Central memory CD8-positive, alpha-beta T cell (primary cell): ENCODE measurements at regions not wholly inside any gene's neighbourhood (a gene's known extent, or its start where the extent isn't known, plus 50 kb on each side); places are given as distances from the start of the nearest gene placed in this dataset.

ENCODE experiments used
- ATAC-seq: fragments of 150-1000 bp; cut with Tn5 transposase; replicated peaks from 2 replicates; pipeline ENCODE4 v1.10.0; 2022; ENCODE audit warnings: mild to moderate bottlenecking, moderate FRiP score, moderate number of reproducible peaks; ENCODE audit not compliant: poor library complexity, severe bottlenecking; ENCODE audit errors: extremely low read depth
- DNase-seq, 2 donors: peaks; one replicate each; pipeline ENCODE4 v3.0.0; 2021; ENCODE audit warnings: low spot score in 2 of 2
- H3K27ac Mint-ChIP-seq: one replicate; pipeline ENCODE4 v1.8.0; 2022; ENCODE audit warnings: low read depth, mild to moderate bottlenecking, moderate library complexity, mixed read lengths
- H3K27me3 Mint-ChIP-seq: one replicate; pipeline ENCODE4 v1.8.0; 2022; ENCODE audit warnings: mixed read lengths
- H3K36me3 Mint-ChIP-seq: one replicate; pipeline ENCODE4 v1.8.0; 2022; ENCODE audit warnings: mild to moderate bottlenecking, moderate library complexity, mixed read lengths; ENCODE audit not compliant: insufficient read depth
- H3K4me1 Mint-ChIP-seq: one replicate; pipeline ENCODE4 v1.8.0; 2022; ENCODE audit warnings: mixed read lengths
- H3K4me3 Mint-ChIP-seq: one replicate; pipeline ENCODE4 v1.8.0; 2022; ENCODE audit warnings: mild to moderate bottlenecking, moderate library complexity, mixed read lengths
- H3K9me3 Mint-ChIP-seq: one replicate; pipeline ENCODE4 v1.8.0; 2022; ENCODE audit warnings: mixed read lengths

- Mint-ChIP-seq H3K4me1 (no peaks in the 10 kb centered on the region), H3K4me3 (no peak overlapping the region), H3K9me3 (no peaks in the 10 kb centered on the region), H3K27ac (no peak overlapping the region), H3K27me3 (peaks cover 9% of the 10 kb centered on the region), H3K36me3 (peaks cover 2% of the 10 kb centered on the region)
- ATAC-seq = no peak
- no peak for DNase-seq
These were observed 1193.0 kb upstream of the CITED2 start for GRCh38 chr6:140567466-140567865.

GRCh38 chr6:140566781-140567277 is 1192.4 kb upstream of the CITED2 start:
- H3K27ac Mint-ChIP-seq = no peak overlapping the region
- H3K4me1 Mint-ChIP-seq = no peaks in the 10 kb centered on the region
- H3K36me3 Mint-ChIP-seq = peaks cover 2% of the 10 kb centered on the region
- H3K9me3 Mint-ChIP-seq = no peaks in the 10 kb centered on the region
- peaks cover 9% of the 10 kb centered on the region for H3K27me3 Mint-ChIP-seq
- DNase-seq (no peak), ATAC-seq (no peak)
- no peak overlapping the region for H3K4me3 Mint-ChIP-seq

DNA sequence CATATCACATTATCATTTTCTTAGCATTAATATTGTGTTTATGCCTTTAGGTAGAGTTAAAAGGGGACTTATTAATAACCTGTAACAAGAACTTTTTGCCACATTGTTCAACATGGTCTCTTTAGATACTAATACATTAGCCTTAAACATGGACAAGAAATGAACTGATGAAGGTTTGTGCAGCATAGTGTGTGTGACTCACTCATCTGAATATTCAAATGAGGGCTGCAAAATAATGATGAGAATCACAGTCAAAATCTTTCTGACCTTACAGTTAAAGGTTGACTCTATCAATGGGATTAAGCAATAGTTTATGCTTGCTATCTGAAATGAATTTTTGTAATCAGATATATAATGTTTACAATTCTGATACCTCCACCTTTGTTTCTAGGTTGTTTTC is 1189.3 kb upstream of the CITED2 start:
- no peaks in the 10 kb centered on the region for H3K9me3 Mint-ChIP-seq
- H3K4me3 Mint-ChIP-seq = no peak overlapping the region
- no peaks in the 10 kb centered on the region for H3K4me1 Mint-ChIP-seq
- ATAC-seq (no peak), DNase-seq (no peak)
- no peak overlapping the region for H3K27ac Mint-ChIP-seq
- H3K36me3 Mint-ChIP-seq = no peaks in the 10 kb centered on the region
- no peaks in the 10 kb centered on the region for H3K27me3 Mint-ChIP-seq

DNA sequence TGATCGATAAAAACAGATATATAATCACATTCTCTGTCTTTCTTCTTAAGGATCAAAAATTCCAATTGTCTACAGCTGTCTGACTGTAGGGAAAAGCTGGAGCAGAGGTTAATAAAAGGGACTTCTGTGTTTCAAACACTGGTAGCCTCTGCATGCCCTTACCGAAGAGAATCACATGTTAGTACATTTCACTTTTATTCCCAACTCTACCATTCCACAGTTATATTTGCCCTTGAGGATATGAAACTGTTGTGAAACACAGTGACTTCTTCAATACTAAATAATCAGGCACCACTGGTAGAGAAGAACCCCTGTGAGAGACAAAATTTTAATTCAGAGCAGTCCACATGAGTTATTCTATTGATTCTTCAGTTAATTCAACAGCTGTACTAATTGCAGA is 1187.3 kb upstream of the CITED2 start:
- H3K9me3 Mint-ChIP-seq = no peaks in the 10 kb centered on the region
- H3K27ac Mint-ChIP-seq = no peak overlapping the region
- H3K36me3 Mint-ChIP-seq = no peaks in the 10 kb centered on the region
- no peak overlapping the region for H3K4me3 Mint-ChIP-seq
- ATAC-seq = no peak
- H3K27me3 Mint-ChIP-seq = no peaks in the 10 kb centered on the region
- DNase-seq = no peak
- H3K4me1 Mint-ChIP-seq = no peaks in the 10 kb centered on the region

- H3K9me3 Mint-ChIP-seq = no peaks in the 10 kb centered on the region
- no peak overlapping the region for H3K4me3 Mint-ChIP-seq
- H3K27ac Mint-ChIP-seq = no peak overlapping the region
- no peaks in the 10 kb centered on the region for H3K27me3 Mint-ChIP-seq
- no peak for ATAC-seq
- no peaks in the 10 kb centered on the region for H3K4me1 Mint-ChIP-seq
- no peaks in the 10 kb centered on the region for H3K36me3 Mint-ChIP-seq
- DNase-seq = no peak
These were observed 1186.2 kb upstream of the CITED2 start for GRCh38 chr6:140560671-140561070.

- DNase-seq (no peak), ATAC-seq (no peak)
- H3K9me3 Mint-ChIP-seq = no peaks in the 10 kb centered on the region
- no peaks in the 10 kb centered on the region for H3K36me3 Mint-ChIP-seq
- no peaks in the 10 kb centered on the region for H3K4me1 Mint-ChIP-seq
- H3K4me3 Mint-ChIP-seq = no peak overlapping the region
- no peaks in the 10 kb centered on the region for H3K27me3 Mint-ChIP-seq
- no peak overlapping the region for H3K27ac Mint-ChIP-seq
These were observed 1185.0 kb upstream of the CITED2 start for GRCh38 chr6:140559458-140559857.

- ATAC-seq (no peak), DNase-seq (no peak)
- Mint-ChIP-seq H3K4me1 (no peaks in the 10 kb centered on the region), H3K4me3 (no peak overlapping the region), H3K36me3 (no peaks in the 10 kb centered on the region), H3K27ac (no peak overlapping the region), H3K27me3 (peaks cover 10% of the 10 kb centered on the region), H3K9me3 (no peaks in the 10 kb centered on the region)
These were observed 1180.0 kb upstream of the CITED2 start for GRCh38 chr6:140554421-140554820.

GRCh38 chr6:140548366-140548765 is 1173.9 kb upstream of the CITED2 start:
- no peak for ATAC-seq
- Mint-ChIP-seq H3K27ac (no peak overlapping the region), H3K36me3 (no peaks in the 10 kb centered on the region), H3K9me3 (no peaks in the 10 kb centered on the region), H3K4me3 (no peak overlapping the region), H3K4me1 (no peaks in the 10 kb centered on the region), H3K27me3 (peaks cover 5% of the 10 kb centered on the region)
- DNase-seq = no peak

DNA sequence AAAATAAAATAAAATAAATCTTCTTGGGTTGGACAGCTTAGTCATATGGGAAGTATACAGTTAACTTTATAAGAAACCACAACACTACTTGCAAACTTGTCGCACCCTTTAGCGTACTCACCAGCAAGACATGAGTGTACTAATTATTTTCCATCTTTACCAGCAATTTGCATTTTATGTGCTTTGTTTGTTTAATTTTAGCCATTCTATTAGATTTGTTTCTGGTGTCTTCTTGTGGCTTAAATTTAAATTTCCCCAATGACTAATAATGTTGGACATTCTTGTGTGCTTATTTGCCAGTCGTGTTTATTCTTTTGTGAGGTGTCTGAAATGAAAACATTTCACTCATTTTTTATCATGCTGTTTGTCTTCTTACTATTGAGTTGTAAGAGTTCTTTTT is 1172.2 kb upstream of the CITED2 start:
- no peaks in the 10 kb centered on the region for H3K4me1 Mint-ChIP-seq
- ATAC-seq (no peak), DNase-seq (no peak)
- H3K9me3 Mint-ChIP-seq = no peaks in the 10 kb centered on the region
- no peaks in the 10 kb centered on the region for H3K27me3 Mint-ChIP-seq
- H3K27ac Mint-ChIP-seq = no peak overlapping the region
- no peak overlapping the region for H3K4me3 Mint-ChIP-seq
- no peaks in the 10 kb centered on the region for H3K36me3 Mint-ChIP-seq

DNA sequence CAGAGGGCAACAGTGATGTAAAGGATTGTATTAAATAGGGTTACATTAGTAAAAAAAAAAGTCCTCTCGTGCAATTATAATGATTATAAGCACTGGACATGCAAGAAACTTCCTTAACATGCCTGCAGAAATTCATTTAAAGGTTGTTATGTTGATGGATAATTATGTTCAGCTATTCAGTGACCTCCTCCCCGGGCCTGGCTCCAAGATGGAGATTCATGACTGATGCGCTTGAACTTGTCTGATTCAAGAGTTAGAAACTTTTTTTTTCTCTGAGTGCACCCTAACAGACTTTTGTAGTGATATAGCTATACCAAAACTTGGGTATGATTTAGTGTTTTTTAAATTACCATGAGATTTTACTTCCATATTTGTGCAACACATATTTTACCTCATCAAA is 1170.0 kb upstream of the CITED2 start:
- no peaks in the 10 kb centered on the region for H3K9me3 Mint-ChIP-seq
- ATAC-seq = no peak
- H3K4me3 Mint-ChIP-seq = no peak overlapping the region
- H3K27me3 Mint-ChIP-seq = no peaks in the 10 kb centered on the region
- no peaks in the 10 kb centered on the region for H3K4me1 Mint-ChIP-seq
- H3K27ac Mint-ChIP-seq = no peak overlapping the region
- DNase-seq = no peak
- no peaks in the 10 kb centered on the region for H3K36me3 Mint-ChIP-seq

GRCh38 chr6:140542863-140543262 is 1168.4 kb upstream of the CITED2 start:
- Mint-ChIP-seq H3K27me3 (no peaks in the 10 kb centered on the region), H3K36me3 (no peaks in the 10 kb centered on the region), H3K9me3 (no peaks in the 10 kb centered on the region), H3K27ac (no peak overlapping the region), H3K4me1 (no peaks in the 10 kb centered on the region), H3K4me3 (no peak overlapping the region)
- ATAC-seq (no peak), DNase-seq (no peak)

- no peak for ATAC-seq
- H3K27ac Mint-ChIP-seq = no peak overlapping the region
- H3K27me3 Mint-ChIP-seq = no peaks in the 10 kb centered on the region
- H3K4me3 Mint-ChIP-seq = no peak overlapping the region
- DNase-seq = no peak
- no peaks in the 10 kb centered on the region for H3K36me3 Mint-ChIP-seq
- H3K9me3 Mint-ChIP-seq = no peaks in the 10 kb centered on the region
- no peaks in the 10 kb centered on the region for H3K4me1 Mint-ChIP-seq
These were observed 1166.8 kb upstream of the CITED2 start for GRCh38 chr6:140541288-140541687.

GRCh38 chr6:140540743-140541142 is 1166.3 kb upstream of the CITED2 start:
- Mint-ChIP-seq H3K36me3 (no peaks in the 10 kb centered on the region), H3K4me1 (no peaks in the 10 kb centered on the region), H3K27ac (no peak overlapping the region), H3K27me3 (no peaks in the 10 kb centered on the region), H3K9me3 (no peaks in the 10 kb centered on the region), H3K4me3 (no peak overlapping the region)
- ATAC-seq = no peak
- DNase-seq = no peak

DNA sequence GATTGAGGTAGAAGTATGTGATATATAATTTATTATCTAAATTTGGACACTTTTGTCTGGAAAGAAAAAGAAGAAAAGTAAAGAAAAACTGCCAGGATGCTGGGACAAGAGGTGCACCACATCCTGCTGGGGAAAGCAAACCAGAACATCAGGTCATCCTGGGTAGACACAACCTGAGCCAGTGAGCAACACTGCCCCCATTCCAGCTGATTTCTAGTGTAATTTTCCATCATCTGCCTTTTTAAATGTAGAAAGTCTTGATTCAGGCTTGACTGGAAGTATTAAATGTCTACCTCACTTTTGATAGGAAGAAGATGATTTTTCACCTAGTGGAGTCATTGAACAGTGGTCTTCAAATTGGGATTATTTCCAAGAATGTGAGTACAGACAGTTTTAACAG is 1164.5 kb upstream of the CITED2 start:
- DNase-seq = no peak
- H3K36me3 Mint-ChIP-seq = no peaks in the 10 kb centered on the region

More for the DNA sequence above, 1164.5 kb upstream of the CITED2 start:
- H3K27me3 Mint-ChIP-seq = no peaks in the 10 kb centered on the region
- H3K4me1 Mint-ChIP-seq = no peaks in the 10 kb centered on the region
- ATAC-seq = no peak
- H3K9me3 Mint-ChIP-seq = peaks cover 2% of the 10 kb centered on the region
- H3K4me3 Mint-ChIP-seq = no peak overlapping the region
- H3K27ac Mint-ChIP-seq = no peak overlapping the region
